ENCODE measurements at regions not wholly inside any gene's neighbourhood (a gene's known extent, or its start where the extent isn't known, plus 50 kb on each side); places are given as distances from the start of the nearest gene placed in this dataset.

DNA sequence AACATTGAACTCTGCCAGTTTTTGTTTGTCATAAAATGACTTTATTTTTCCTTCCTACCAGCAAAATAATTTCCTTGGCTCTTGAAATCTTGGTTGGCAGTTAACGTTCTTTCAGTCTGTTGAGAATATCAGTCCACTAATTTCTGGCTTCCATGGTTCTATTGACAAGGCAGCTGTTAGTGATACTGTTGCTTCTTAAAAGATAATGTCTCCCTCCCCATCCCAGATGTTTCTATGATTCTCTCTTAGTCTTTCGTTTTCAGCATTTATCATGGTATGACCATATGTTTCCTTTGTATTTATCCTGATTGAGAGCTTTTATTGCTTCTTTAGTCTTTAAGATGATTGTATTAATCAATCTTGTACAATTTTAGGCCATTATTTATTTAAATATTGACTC lies 81.1 kb upstream of the STK26 start:
- no peak overlapping the region for H3K4me3 Mint-ChIP-seq
- DNase-seq = no peak
- peaks cover 22% of the 10 kb centered on the region for H3K4me1 Mint-ChIP-seq
- H3K27ac Mint-ChIP-seq = no peak overlapping the region
- no peak for TF ChIP-seq CTCF (IDR thresholded peaks at IDR 0.05)
- no peaks in the 10 kb centered on the region for H3K36me3 Mint-ChIP-seq (ENCODE audit: low read depth)
- no peaks in the 10 kb centered on the region for H3K27me3 Mint-ChIP-seq (ENCODE audit: low read depth, poor library complexity)
- H3K9me3 Mint-ChIP-seq = no peaks in the 10 kb centered on the region

DNA sequence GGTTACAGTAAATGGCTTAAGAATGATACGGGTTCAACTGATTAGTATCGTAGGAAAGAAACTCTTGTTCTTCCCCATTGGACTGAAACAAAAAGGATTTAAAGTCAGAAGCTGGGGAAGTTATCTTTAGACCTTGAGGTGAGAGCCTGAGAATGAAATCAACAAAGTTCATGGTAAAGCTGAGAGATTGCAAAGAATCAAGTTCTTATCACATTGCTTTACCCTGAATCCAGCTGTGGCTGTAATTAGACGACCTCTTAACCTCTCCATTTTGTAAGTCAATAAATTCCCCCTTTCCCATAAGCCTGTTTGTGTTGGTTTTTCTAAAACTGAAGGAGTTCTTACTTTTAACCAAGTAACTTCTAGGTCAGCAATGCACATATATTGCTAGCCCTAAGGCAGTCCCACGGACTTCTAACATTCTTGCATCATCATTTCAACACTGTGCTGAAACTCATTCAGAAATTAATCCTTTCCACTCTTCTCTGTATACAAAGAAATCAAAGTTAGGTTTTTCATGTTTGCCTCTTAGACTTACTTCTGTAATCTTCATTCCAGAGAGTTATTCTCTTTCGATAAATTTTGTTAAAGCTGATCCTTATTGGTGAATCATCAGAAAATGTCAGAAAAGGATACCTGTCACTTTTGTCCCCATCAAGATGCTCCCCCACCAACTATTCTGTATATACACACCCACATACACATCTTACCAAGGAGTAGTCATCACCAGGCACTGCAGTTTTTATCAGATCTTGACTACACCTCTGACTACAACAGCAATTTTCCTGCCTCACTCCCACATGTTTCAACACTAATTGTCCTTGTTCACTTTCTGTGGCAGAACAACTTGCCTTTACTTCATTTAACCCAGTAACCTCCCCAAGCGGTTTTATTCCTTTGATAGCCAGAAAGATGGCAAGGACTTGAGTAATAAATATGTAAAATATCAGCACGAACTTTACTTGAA lies 77.9 kb upstream of the STK26 start:
- Mint-ChIP-seq H3K9me3 (no peaks in the 10 kb centered on the region), H3K36me3 (ENCODE audit: low read depth) (no peaks in the 10 kb centered on the region), H3K4me3 (no peak overlapping the region), H3K27ac (no peak overlapping the region), H3K27me3 (ENCODE audit: low read depth, poor library complexity) (peaks cover 2% of the 10 kb centered on the region), H3K4me1 (peaks cover 22% of the 10 kb centered on the region)
- TF ChIP-seq CTCF (IDR thresholded peaks at IDR 0.05) = no peak
- no peak for DNase-seq

DNA sequence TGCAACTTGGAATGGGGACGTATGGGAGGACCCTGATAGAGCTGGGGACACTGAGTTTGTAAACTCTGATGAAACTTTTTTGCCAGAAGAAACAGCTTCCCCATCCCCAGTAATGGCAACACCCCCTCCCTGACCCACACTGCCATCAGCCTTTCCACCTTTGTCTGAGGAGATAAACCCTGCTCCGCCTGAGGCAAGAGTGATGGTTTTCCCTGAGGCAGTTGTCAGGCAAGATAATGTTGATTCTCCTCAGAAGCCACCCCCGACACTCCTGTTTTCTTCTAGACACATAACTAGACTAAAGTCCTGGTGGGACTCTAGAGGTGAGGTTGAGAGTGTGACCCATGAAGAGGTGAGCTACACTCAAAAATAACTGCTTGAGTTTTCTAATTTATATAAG lies 71.9 kb upstream of the STK26 start:
- Mint-ChIP-seq H3K9me3 (peaks cover 4% of the 10 kb centered on the region), H3K27me3 (ENCODE audit: low read depth, poor library complexity) (peaks cover 4% of the 10 kb centered on the region), H3K36me3 (ENCODE audit: low read depth) (no peaks in the 10 kb centered on the region), H3K4me1 (peaks cover 7% of the 10 kb centered on the region), H3K27ac (no peak overlapping the region), H3K4me3 (no peak overlapping the region)
- no peak for TF ChIP-seq CTCF (IDR thresholded peaks at IDR 0.05)
- no peak for DNase-seq

DNA sequence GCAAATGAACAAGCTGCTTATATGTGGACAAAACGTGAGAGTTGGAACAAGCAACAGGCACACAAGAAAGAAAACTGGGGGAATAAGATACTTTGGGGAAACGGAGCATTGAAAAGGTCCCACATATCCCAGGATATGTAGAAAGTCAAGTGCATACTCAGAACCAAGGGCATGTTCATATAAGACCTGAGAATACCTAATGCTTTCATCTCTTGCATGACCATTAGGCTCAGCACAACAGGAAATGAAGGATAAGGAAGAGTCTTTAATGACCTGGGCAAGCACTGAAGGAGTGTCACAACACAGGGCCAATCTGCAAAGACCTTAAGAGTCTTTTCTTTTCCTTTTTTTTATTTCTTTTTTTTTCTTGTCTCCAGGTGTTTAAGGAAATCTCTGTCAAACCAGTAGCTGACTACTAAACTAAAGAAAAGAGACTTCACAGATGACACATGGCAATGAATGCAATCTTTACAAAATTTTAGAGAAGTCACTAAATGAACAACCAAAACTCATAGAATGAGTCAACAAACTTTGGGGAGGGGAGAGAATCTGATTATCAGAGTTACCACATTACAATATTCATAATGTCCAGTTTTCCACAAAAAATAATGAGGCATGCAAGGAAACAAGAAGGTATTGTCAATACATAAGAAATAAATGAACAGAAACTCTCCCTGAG lies 67.9 kb upstream of the STK26 start:
- Mint-ChIP-seq H3K4me1 (no peaks in the 10 kb centered on the region), H3K36me3 (ENCODE audit: low read depth) (no peaks in the 10 kb centered on the region), H3K27me3 (ENCODE audit: low read depth, poor library complexity) (peaks cover 1% of the 10 kb centered on the region), H3K27ac (no peak overlapping the region), H3K4me3 (no peak overlapping the region), H3K9me3 (peaks cover 4% of the 10 kb centered on the region)
- DNase-seq = no peak
- no peak for TF ChIP-seq CTCF (IDR thresholded peaks at IDR 0.05)

DNA sequence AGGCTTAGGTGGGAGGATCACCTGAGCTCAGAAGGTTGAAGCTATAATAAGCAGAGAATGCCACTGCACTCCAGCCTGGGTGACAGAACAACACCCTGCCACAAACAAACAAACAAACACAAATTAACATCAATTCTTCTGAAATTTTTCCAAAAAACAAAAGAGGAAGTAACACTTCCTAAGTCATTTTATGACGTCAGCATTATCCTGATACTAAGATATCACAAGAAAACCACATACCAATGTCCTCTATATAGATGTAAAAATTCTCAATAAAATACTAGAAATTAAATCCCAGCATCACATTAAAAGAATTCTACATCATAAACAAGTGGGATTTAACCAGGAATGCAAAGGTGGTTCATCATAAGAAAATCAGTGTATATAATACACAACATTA lies 64.4 kb upstream of the STK26 start:
- no peaks in the 10 kb centered on the region for H3K4me1 Mint-ChIP-seq
- H3K4me3 Mint-ChIP-seq = no peak overlapping the region
- no peak overlapping the region for H3K27ac Mint-ChIP-seq
- H3K36me3 Mint-ChIP-seq (ENCODE audit: low read depth) = no peaks in the 10 kb centered on the region
- peaks cover 15% of the 10 kb centered on the region for H3K9me3 Mint-ChIP-seq
- no peak for DNase-seq
- no peak for TF ChIP-seq CTCF (IDR thresholded peaks at IDR 0.05)
- H3K27me3 Mint-ChIP-seq (ENCODE audit: low read depth, poor library complexity) = no peaks in the 10 kb centered on the region

Measured in nephron progenitor cell (in vitro differentiated cells).